Stimulated activated CD8-positive, alpha-beta memory T cell treated with anti-CD3 and anti-CD28 coated beads, Interleukin-15, amount 100 ng/mL, for 48 hours (primary cell): ENCODE measurements at regions not wholly inside any gene's neighbourhood (a gene's known extent, or its start where the extent isn't known, plus 50 kb on each side); places are given as distances from the start of the nearest gene placed in this dataset.

Experiments
- DNase-seq, 2 donors: peaks; one replicate each; pipeline ENCODE4 v3.0.0-alpha.2; 2020; ENCODE audit warnings: low read depth in 2 of 2

- DNase-seq, result no peak
Observed at GRCh38 chrX:137483554-137483953, 82.4 kb upstream of the ZIC3 start.

GRCh38 chrX:137482136-137482535, 83.8 kb upstream of the ZIC3 start:
- DNase-seq, result no peak

- no peak for DNase-seq
Observed at GRCh38 chrX:137479386-137479785, 86.5 kb upstream of the ZIC3 start.

GRCh38 chrX:137441711-137442110, 124.2 kb upstream of the ZIC3 start:
- no peak for DNase-seq

GRCh38 chrX:137432609-137433008, 133.3 kb upstream of the ZIC3 start:
- no peak for DNase-seq

- DNase-seq, result no peak
Observed at GRCh38 chrX:137431693-137432488, 134.0 kb upstream of the ZIC3 start.

- no peak for DNase-seq
Observed at GRCh38 chrX:137430984-137431475, 134.9 kb upstream of the ZIC3 start.

GRCh38 chrX:137430301-137430700, 135.6 kb upstream of the ZIC3 start:
- no peak for DNase-seq

- no peak for DNase-seq
Observed at GRCh38 chrX:137428766-137429591, 136.9 kb upstream of the ZIC3 start.

- DNase-seq, result no peak
Observed at GRCh38 chrX:137428221-137428661, 137.7 kb upstream of the ZIC3 start.

GRCh38 chrX:137427816-137428215, 138.1 kb upstream of the ZIC3 start:
- DNase-seq, result no peak

- no peak for DNase-seq
Observed at GRCh38 chrX:137427426-137427778, 138.5 kb upstream of the ZIC3 start.

GRCh38 chrX:137426695-137427425, 139.1 kb upstream of the ZIC3 start:
- no peak for DNase-seq

GRCh38 chrX:137425986-137426385, 139.9 kb upstream of the ZIC3 start:
- no peak for DNase-seq

- no peak for DNase-seq
Observed at GRCh38 chrX:137425273-137425902, 140.5 kb upstream of the ZIC3 start.

- no peak for DNase-seq
Observed at GRCh38 chrX:137424679-137425078, 141.2 kb upstream of the ZIC3 start.

GRCh38 chrX:137423241-137423640, 142.7 kb upstream of the ZIC3 start:
- DNase-seq, result no peak

- no peak for DNase-seq
Observed at GRCh38 chrX:137418086-137418485, 147.8 kb upstream of the ZIC3 start.

- DNase-seq, result no peak
Observed at GRCh38 chrX:137413190-137413589, 152.7 kb upstream of the ZIC3 start.

- DNase-seq, result no peak
Observed at GRCh38 chrX:137405449-137406140, 160.3 kb upstream of the ZIC3 start.

GRCh38 chrX:137401092-137401491, 164.8 kb upstream of the ZIC3 start:
- no peak for DNase-seq
